ENCODE measurements at regions not wholly inside any gene's neighbourhood (a gene's known extent, or its start where the extent isn't known, plus 50 kb on each side); places are given as distances from the start of the nearest gene placed in this dataset.
"Not testable (repeated sequence)": the region's sequence is repeated elsewhere in the genome, so short reads cannot be mapped to it uniquely, and the experiment has no call there.

DNA sequence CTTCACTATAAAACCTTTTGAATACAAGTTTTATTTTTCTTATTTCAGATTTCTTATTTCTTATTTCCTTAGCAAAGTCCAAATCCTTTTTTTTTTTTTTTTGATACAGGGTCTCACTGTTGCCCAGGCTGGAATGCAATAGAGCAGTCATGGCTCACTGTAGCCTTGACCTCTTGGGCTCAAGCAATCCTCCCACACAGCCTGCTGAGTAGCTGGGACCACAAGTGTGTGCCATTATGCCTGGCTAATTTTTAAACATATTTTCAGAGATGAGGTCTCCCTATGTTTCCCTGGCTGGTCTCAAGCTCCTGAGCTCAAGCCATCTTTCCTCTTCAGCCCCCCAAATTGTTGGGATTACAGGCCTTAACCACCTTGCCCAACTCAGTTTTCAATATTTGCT is 334.3 kb downstream of the DLEU7 start:
- H3K4me3 ChIP-seq (ENCODE audit: low read depth, low read length), result no peak overlapping the region
- in situ Hi-C loops (cut with HindIII; ENCODE audit: low sequenced_read_pairs), result no loop called here
- no peak for DNase-seq (ENCODE audit: low read depth)
- TF ChIP-seq, protein P1, sequence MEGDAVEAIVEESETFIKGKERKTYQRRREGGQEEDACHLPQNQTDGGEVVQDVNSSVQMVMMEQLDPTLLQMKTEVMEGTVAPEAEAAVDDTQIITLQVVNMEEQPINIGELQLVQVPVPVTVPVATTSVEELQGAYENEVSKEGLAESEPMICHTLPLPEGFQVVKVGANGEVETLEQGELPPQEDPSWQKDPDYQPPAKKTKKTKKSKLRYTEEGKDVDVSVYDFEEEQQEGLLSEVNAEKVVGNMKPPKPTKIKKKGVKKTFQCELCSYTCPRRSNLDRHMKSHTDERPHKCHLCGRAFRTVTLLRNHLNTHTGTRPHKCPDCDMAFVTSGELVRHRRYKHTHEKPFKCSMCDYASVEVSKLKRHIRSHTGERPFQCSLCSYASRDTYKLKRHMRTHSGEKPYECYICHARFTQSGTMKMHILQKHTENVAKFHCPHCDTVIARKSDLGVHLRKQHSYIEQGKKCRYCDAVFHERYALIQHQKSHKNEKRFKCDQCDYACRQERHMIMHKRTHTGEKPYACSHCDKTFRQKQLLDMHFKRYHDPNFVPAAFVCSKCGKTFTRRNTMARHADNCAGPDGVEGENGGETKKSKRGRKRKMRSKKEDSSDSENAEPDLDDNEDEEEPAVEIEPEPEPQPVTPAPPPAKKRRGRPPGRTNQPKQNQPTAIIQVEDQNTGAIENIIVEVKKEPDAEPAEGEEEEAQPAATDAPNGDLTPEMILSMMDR (IDR thresholded peaks at IDR 0.05; ENCODE audit: low read depth, low read length, missing control alignments), result no peak

DNA sequence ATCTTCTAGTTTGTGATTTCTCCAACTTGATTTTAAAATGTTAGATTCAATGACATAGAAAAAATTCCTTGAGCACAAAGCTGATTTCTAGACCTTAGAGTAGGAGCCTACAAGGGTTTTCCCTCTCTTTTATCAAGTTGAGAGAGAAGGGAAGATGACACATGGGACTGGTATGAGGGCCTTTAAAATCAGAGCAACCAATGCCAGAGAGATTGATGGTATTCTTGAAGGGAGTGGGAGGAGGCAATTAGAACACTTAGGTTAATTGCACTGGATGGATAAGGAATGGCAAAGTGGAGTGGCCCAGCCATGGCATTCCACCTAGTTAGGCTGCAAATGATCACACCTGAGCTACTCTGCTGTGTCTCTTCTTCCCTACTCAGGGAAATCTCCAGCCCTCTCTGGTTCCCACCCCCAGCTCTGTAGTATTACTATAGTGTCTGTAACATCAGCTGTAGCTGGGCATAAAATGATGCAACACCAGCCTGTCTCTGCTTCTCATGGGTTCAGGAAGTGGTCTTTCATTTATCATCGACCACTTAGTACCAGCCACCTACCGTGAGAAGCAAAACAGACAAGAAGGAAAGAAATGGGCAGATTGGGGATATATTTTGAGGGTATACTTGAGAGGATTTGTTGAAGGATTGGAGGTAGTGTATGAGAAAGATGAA is 333.6 kb downstream of the DLEU7 start:
- DNase-seq (ENCODE audit: low read depth), result no peak
- no peak overlapping the region for H3K4me3 ChIP-seq (ENCODE audit: low read depth, low read length)
- in situ Hi-C loops (cut with HindIII; ENCODE audit: low sequenced_read_pairs), result no loop called here
- TF ChIP-seq, protein P1 (IDR thresholded peaks at IDR 0.05; ENCODE audit: low read depth, low read length, missing control alignments), result no peak

DNA sequence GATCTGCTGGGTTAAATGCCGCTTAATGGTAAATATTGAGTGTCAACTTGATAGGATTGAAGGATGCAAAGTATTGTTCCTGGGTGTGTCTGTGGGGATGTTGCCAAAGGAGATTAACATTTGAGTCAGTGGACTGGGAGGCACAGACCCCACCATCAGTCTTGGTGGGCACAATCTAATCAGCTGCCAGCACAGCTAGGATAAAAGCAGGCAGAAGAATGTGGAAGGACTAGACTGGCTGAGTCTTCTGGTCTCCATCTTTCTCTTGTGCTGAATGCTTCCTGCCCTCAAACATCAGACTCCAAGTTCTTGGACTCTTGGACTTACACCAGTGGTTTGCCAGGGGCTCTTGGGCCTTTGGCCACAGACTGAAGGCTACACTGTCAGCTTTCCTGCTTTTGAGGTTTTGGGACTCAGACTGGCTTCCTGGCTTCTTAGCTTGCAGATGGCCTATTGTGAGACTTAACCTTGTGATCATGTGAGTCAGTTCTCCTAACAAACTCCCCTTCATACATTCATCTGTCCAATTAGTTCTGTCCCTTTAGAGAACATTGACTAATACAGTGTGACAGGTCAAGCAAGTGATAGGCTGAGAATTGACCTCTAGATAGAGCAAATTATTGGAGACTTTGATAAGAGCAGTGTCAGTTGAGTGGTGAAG is 332.5 kb downstream of the DLEU7 start:
- in situ Hi-C loops (cut with HindIII; ENCODE audit: low sequenced_read_pairs); DNase-seq (ENCODE audit: low read depth); H3K4me3 ChIP-seq (ENCODE audit: low read depth, low read length): not testable (repeated sequence)

DNA sequence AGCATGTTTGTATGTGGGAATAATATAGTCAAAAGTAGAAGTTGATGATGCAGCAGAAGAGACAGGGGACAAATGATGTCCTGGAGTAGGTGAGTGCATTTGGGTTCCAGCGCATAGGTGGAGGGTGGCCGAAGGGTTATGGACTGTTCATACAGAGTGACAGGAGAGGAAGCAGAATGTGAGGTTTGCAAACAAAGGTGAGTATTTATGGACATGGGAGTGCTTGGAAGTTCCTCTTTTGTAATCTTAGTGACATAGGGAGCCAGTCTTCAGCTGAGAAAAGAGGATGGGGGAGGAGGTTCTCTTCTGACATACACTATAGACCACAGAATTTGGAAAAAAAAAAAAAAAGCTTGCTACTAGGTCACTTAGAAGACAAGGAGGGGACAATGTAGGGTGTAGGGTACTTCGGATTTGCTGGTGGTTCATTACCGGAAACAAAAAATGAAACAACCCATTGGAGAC is 331.6 kb downstream of the DLEU7 start:
- no peak for DNase-seq (ENCODE audit: low read depth)
- H3K4me3 ChIP-seq (ENCODE audit: low read depth, low read length), result no peak overlapping the region
- in situ Hi-C loops (cut with HindIII; ENCODE audit: low sequenced_read_pairs), result no loop called here
- TF ChIP-seq, protein P1 (IDR thresholded peaks at IDR 0.05; ENCODE audit: low read depth, low read length, missing control alignments), result no peak

DNA sequence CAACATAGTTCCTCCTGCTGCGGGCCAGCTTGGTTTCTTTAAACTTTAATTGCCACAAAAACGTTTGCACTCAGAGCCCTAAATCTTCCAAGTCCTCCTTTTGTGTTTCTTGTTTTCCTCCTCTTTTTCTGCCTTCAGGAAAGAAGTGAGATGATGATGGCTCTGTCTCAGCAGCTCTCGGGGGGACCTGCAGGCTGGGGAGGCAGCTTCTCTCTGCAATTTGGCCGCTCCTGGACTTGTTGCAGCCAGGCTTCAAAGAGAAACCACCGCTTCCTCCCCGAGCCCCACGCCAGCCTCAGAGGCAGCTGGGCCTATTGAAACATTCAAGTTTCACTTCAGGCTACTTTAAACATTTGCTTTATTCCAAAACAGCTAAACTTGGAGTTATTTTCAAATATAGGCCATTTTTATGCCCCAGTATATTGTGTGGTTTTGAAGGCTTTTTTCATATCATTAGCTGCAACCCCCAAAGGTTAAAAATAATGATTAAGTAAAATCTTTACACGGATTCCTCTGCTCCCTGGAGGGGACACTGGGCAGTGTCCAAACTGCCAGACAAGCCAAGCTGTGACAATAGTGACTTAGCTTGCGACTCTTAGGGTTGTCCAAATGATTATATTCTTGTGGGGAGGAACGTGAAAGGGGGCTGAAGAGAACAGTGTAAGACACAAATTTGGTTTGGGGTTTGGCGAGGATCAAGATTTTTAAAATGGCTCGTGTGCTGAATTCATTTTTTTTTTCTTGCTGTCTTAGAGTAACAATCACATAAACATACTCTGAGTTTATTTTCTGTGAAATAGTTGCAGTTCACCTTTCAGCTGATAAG is 330.8 kb downstream of the DLEU7 start:
- no peak overlapping the region for H3K4me3 ChIP-seq (ENCODE audit: low read depth, low read length)
- DNase-seq (ENCODE audit: low read depth), result peak; percentile 26
- in situ Hi-C loops (cut with HindIII; ENCODE audit: low sequenced_read_pairs), result no loop called here
- TF ChIP-seq, protein P1 (IDR thresholded peaks at IDR 0.05; ENCODE audit: low read depth, low read length, missing control alignments), result no peak

DNA sequence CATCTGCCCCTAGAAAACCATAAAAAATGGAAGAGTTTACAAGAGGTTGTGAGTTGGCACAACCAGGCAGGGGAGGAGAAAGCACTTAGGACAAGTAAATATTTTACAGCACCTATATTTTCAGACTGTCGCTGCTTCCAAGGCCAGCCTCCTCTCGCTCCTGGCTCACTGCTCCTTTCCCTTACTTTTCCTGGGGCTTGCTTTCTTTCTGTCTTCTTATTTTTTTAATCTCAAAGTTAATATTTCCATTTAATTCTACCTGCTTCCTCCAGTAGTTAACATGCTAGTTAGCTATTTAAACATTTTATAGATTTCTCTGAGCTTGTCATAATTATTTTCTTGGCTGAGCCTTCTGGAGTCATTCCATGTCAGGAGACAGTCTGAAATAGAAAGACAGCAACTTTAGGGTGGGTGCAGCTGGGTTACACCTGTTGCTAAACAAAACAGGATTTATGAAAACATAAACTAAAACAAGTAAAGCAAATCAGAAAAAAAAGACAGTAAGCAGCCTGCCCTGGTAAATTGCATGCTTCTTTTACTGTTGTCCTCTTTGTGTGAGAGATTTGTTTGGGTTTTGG is 330.1 kb downstream of the DLEU7 start:
- TF ChIP-seq, protein P1 (IDR thresholded peaks at IDR 0.05; ENCODE audit: low read depth, low read length, missing control alignments), result no peak
- in situ Hi-C loops (cut with HindIII; ENCODE audit: low sequenced_read_pairs), result no loop called here
- no peak overlapping the region for H3K4me3 ChIP-seq (ENCODE audit: low read depth, low read length)
- no peak for DNase-seq (ENCODE audit: low read depth)

All from astrocyte of the cerebellum (primary cell).